Keratinocyte (primary cell): ENCODE measurements at regions not wholly inside any gene's neighbourhood (a gene's known extent, or its start where the extent isn't known, plus 50 kb on each side); places are given as distances from the start of the nearest gene placed in this dataset.

Experiments
- DNase-seq: peaks from one replicate; pipeline ENCODE4 v3.0.0-alpha.2; 2011; ENCODE audit warnings: low read depth, missing footprints, low spot score
- FAIRE-seq: peaks from 2 replicates; lab custom pipeline; 2011; peaks lifted over from hg19 to GRCh38; lab: Jason Lieb, UNC
- H2AFZ ChIP-seq: 2 replicates; pipeline ENCODE4 v1.6.0; 2012; ENCODE audit warnings: low read length, control low read depth, inconsistent platforms; ENCODE audit not compliant: control insufficient read depth
- H3K27ac ChIP-seq: 2 replicates; pipeline ENCODE4 v1.5.1; 2011; ENCODE audit warnings: low read length; ENCODE audit not compliant: control insufficient read depth, insufficient read depth
- H3K27me3 ChIP-seq: 3 replicates; pipeline ENCODE4 v1.6.0; 2011; ENCODE audit warnings: low read length; ENCODE audit not compliant: control insufficient read depth, insufficient read depth; ENCODE audit errors: extremely low read depth
- H3K36me3 ChIP-seq, 2 experiments: 2 replicates in 1 of 2; 3 replicates in 1 of 2; pipeline ENCODE4 v1.5.1; 2011; ENCODE audit warnings: low read length in 2 of 2, mild to moderate bottlenecking in 1 of 2; ENCODE audit not compliant: control insufficient read depth in 2 of 2, insufficient read depth in 2 of 2; ENCODE audit errors: extremely low read depth in 1 of 2
- H3K4me1 ChIP-seq: 3 replicates; pipeline ENCODE4 v1.5.1; 2011; ENCODE audit warnings: low read length; ENCODE audit not compliant: control insufficient read depth, insufficient read depth; ENCODE audit errors: extremely low read depth
- H3K4me2 ChIP-seq: 3 replicates; pipeline ENCODE4 v1.6.0; 2011; ENCODE audit warnings: low read depth, low read length; ENCODE audit not compliant: control insufficient read depth, insufficient read depth; ENCODE audit errors: extremely low read depth
- H3K4me3 ChIP-seq, 3 experiments: fragments of 200-600 bp in 1 of 3; sonication (generic) in 1 of 3; 2 replicates in 2 of 3; 3 replicates in 1 of 3; pipeline ENCODE4 v1.5.1; 2011 to 2016; ENCODE audit warnings: low read length in 3 of 3, mild to moderate bottlenecking in 3 of 3, control low read depth in 2 of 3, inconsistent platforms in 1 of 3, low read depth in 1 of 3, mixed read lengths in 1 of 3, mixed run types in 1 of 3, moderate library complexity in 1 of 3; ENCODE audit not compliant: control insufficient read depth in 2 of 3, insufficient read depth in 2 of 3; ENCODE audit errors: extremely low read depth in 1 of 3
- H3K79me2 ChIP-seq: 2 replicates; pipeline ENCODE4 v1.6.0; 2012; ENCODE audit warnings: low read length; ENCODE audit not compliant: control insufficient read depth, insufficient read depth
- H3K9ac ChIP-seq: 3 replicates; pipeline ENCODE4 v1.6.0; 2011; ENCODE audit warnings: low read length; ENCODE audit not compliant: control insufficient read depth, insufficient read depth; ENCODE audit errors: extremely low read depth
- H3K9me1 ChIP-seq: 3 replicates; pipeline ENCODE4 v1.6.0; 2011; ENCODE audit warnings: low read length; ENCODE audit not compliant: control insufficient read depth, insufficient read depth; ENCODE audit errors: extremely low read depth
- H3K9me3 ChIP-seq: 2 replicates; pipeline ENCODE4 v1.5.1; 2012; ENCODE audit warnings: low read depth, low read length; ENCODE audit not compliant: control insufficient read depth
- H4K20me1 ChIP-seq: 3 replicates; pipeline ENCODE4 v1.6.0; 2011; ENCODE audit warnings: low read length; ENCODE audit not compliant: control insufficient read depth, insufficient read depth; ENCODE audit errors: extremely low read depth
- CTCF ChIP-seq, 3 experiments: IDR thresholded peaks in 1 of 3; conservative IDR thresholded peaks in 1 of 3; optimal IDR thresholded peaks in 1 of 3; 2 replicates in 2 of 3; 3 replicates in 1 of 3; pipeline versions ENCODE3 to v1.5.1; 2011; ENCODE audit warnings: low read length in 3 of 3, mild to moderate bottlenecking in 3 of 3, moderate library complexity in 2 of 3, control low read depth in 1 of 3, inconsistent platforms in 1 of 3; ENCODE audit not compliant: insufficient read depth in 2 of 3; ENCODE audit errors: extremely low read depth in 1 of 3
- EZH2 ChIP-seq: IDR thresholded peaks from one replicate; pipeline ENCODE4 v1.6.1; 2012; ENCODE audit warnings: inconsistent platforms, mild to moderate bottlenecking, low read length, moderate library complexity
- dilution Hi-C: fragments of 300-500 bp; cut with MboI; formaldehyde crosslinking; loops from one replicate; pipeline ENCODE4 v1.7.0; 2020; ENCODE audit warnings: low sequenced_read_pairs; ENCODE audit not compliant: extremely low pct_ligation_motif_present

GRCh38 chr17:77393867-77394539, 253.2 kb downstream of the SEC14L1 start:
- dilution Hi-C loops = no loop called here
- TF ChIP-seq EZH2 (no peak), CTCF (optimal IDR thresholded peaks at IDR 0.05 in 1 of 3, IDR thresholded peaks at IDR 0.05 in 1 of 3, conservative IDR thresholded peaks at IDR 0.05 in 1 of 3; ENCODE audit: extremely low read depth in 1 of 3, insufficient read depth in 2 of 3, low read length in 3 of 3) (no peak)
- Histone ChIP-seq H3K27me3 (no peaks in the 10 kb centered on the region), H3K27ac (no peak overlapping the region), H3K36me3 (peaks cover 10 to 44% of the 10 kb centered on the region in 2 experiments), H3K79me2 (peaks cover 89% of the 10 kb centered on the region), H3K9me3 (no peaks in the 10 kb centered on the region), H3K4me1 (peaks cover 37% of the 10 kb centered on the region), H3K4me2 (no peak overlapping the region), H3K9ac (no peak overlapping the region), H3K9me1 (peaks cover 18% of the 10 kb centered on the region), H4K20me1 (peaks cover 64% of the 10 kb centered on the region), H3K4me3 (no peak overlapping the region), H2AFZ (no peak overlapping the region)
- DNase-seq = no peak
- FAIRE-seq = no peak

GRCh38 chr17:77394540-77395295, 253.9 kb downstream of the SEC14L1 start:
- H3K9me1 ChIP-seq = peaks cover 15% of the 10 kb centered on the region
- H3K4me2 ChIP-seq = no peak overlapping the region
- H3K36me3 ChIP-seq = peaks cover 14 to 49% of the 10 kb centered on the region in 2 experiments
- H3K27me3 ChIP-seq = no peaks in the 10 kb centered on the region
- H3K4me1 ChIP-seq = peaks cover 30% of the 10 kb centered on the region
- H4K20me1 ChIP-seq = peaks cover 65% of the 10 kb centered on the region
- peaks cover 90% of the 10 kb centered on the region for H3K79me2 ChIP-seq
- dilution Hi-C loops = no loop called here
- H2AFZ ChIP-seq = no peak overlapping the region
- FAIRE-seq (no peak), DNase-seq (no peak)
- no peak overlapping the region for H3K27ac ChIP-seq
- H3K9ac ChIP-seq = no peak overlapping the region
- no peak overlapping the region for H3K4me3 ChIP-seq
- TF ChIP-seq CTCF (optimal IDR thresholded peaks at IDR 0.05 in 1 of 3, IDR thresholded peaks at IDR 0.05 in 1 of 3, conservative IDR thresholded peaks at IDR 0.05 in 1 of 3; ENCODE audit: extremely low read depth in 1 of 3, insufficient read depth in 2 of 3, low read length in 3 of 3) = no peak
- H3K9me3 ChIP-seq = no peaks in the 10 kb centered on the region
